Common myeloid progenitor, CD34-positive (primary cell): ENCODE measurements at regions not wholly inside any gene's neighbourhood (a gene's known extent, or its start where the extent isn't known, plus 50 kb on each side); places are given as distances from the start of the nearest gene placed in this dataset.
A peak's percentile ranks its signal among the peaks of the same experiment; 100 is the strongest.
"Not testable (repeated sequence)": the region's sequence is repeated elsewhere in the genome, so short reads cannot be mapped to it uniquely, and the experiment has no call there.

ENCODE experiments used
- CTCF ChIA-PET: fragments of 350-600 bp; sonication (Branson Sonifier 250); formaldehyde crosslinking; loops from one replicate; lab custom pipeline; 2021; ENCODE audit warnings: antibody characterized with exemption; lab: Charles Lee
- POLR2A ChIA-PET: fragments of 350-600 bp; sonication (Branson Sonifier 250); formaldehyde crosslinking; loops from one replicate; lab custom pipeline; 2021; ENCODE audit warnings: antibody characterized with exemption; lab: Charles Lee
- DNase-seq, 3 donors: peaks; one replicate each; pipeline versions ENCODE4 v3.0.0 to v3.0.0-alpha.2; 2013
- H3K27ac ChIP-seq, 2 experiments: 1 replicate in 1 of 2; 2 replicates in 1 of 2; pipeline ENCODE4 v1.7.0; 2013; ENCODE audit warnings: inconsistent platforms in 2 of 2, low read length in 2 of 2, mild to moderate bottlenecking in 2 of 2, low read depth in 1 of 2, moderate library complexity in 1 of 2; ENCODE audit not compliant: severe bottlenecking in 2 of 2, insufficient read depth in 1 of 2, poor library complexity in 1 of 2
- H3K27me3 ChIP-seq, 5 experiments: replicated peaks in 2 of 5; 1 replicate in 3 of 5; 2 replicates in 2 of 5; pipeline versions ENCODE4 v1.6.1 to v1.7.0; 2013; ENCODE audit warnings: low read length in 4 of 5, mild to moderate bottlenecking in 2 of 5, moderate library complexity in 2 of 5, inconsistent platforms in 1 of 5; ENCODE audit not compliant: insufficient read depth in 5 of 5, control insufficient read depth in 4 of 5
- H3K36me3 ChIP-seq, 4 experiments: 1 replicate in 2 of 4; 2 replicates in 2 of 4; pipeline versions ENCODE4 v1.6.1 to v1.7.0; 2013; ENCODE audit warnings: low read length in 3 of 4, control low read depth in 1 of 4, mild to moderate bottlenecking in 1 of 4; ENCODE audit not compliant: control insufficient read depth in 4 of 4, insufficient read depth in 4 of 4
- H3K4me1 ChIP-seq, 4 experiments: 1 replicate in 3 of 4; 2 replicates in 1 of 4; pipeline versions ENCODE4 v1.6.1 to v1.7.1; 2013; ENCODE audit warnings: low read length in 3 of 4, mild to moderate bottlenecking in 3 of 4, control low read depth in 1 of 4, inconsistent platforms in 1 of 4, moderate library complexity in 1 of 4; ENCODE audit not compliant: control insufficient read depth in 4 of 4, insufficient read depth in 4 of 4; ENCODE audit errors: control extremely low read depth in 1 of 4
- H3K4me3 ChIP-seq, 7 experiments: 1 replicate in 4 of 7; 2 replicates in 3 of 7; pipeline versions ENCODE4 v1.5.1 to v1.7.0; 2013; ENCODE audit warnings: mild to moderate bottlenecking in 7 of 7, low read length in 6 of 7, moderate library complexity in 6 of 7, inconsistent platforms in 2 of 7, low read depth in 2 of 7, control low read depth in 1 of 7; ENCODE audit not compliant: insufficient read depth in 4 of 7, control insufficient read depth in 1 of 7; ENCODE audit errors: extremely low read depth in 1 of 7
- H3K9me3 ChIP-seq, 5 experiments: 1 replicate in 4 of 5; 2 replicates in 1 of 5; pipeline versions ENCODE4 v1.6.1 to v1.7.1; 2013; ENCODE audit warnings: low read length in 4 of 5, mild to moderate bottlenecking in 2 of 5, inconsistent platforms in 1 of 5, low read depth in 1 of 5, moderate library complexity in 1 of 5; ENCODE audit not compliant: control insufficient read depth in 4 of 5, insufficient read depth in 2 of 5; ENCODE audit errors: control extremely low read depth in 1 of 5
- WGBS: methylation state at CpG from one replicate; pipeline ENCODE4 v1.1.5; 2013; ENCODE audit not compliant: insufficient coverage; 5-methylcytosine and 5-hydroxymethylcytosine counted together

DNA sequence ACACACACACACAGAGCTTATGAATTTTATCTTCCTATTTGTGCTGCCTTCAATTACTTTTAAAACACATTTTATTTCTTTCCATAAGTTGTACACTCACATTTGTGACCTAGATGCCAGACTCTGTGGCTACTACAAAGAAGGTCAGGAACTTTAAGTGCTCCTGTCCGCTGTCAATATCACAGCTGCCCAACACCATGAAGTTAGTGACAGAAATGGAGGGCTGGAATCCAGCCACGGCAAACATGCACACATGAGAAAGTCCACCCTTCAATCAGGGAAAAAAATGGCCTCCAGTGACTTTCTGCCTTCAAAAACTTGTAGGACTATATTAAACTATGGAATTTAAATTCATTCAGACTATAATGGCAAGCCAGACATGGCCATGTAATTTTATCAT, 334.4 kb upstream of the FSTL5 start:
- no peaks in the 10 kb centered on the region for H3K4me1 ChIP-seq
- H3K4me3 ChIP-seq: no peak overlapping the region
- WGBS: 100% methylated on average over 1 of the region's 2 CpGs
- H3K27ac ChIP-seq: no peak overlapping the region
- ChIA-PET CTCF (interaction anchor here (1.2 to 3.4 kb wide), 4 partner anchors 12 to 1043 kb away, joined by 3 to 15 read pairs (median 7); partner anchors contain the start of gene NPY1R), POLR2A (no interaction called here)
- no peak for DNase-seq
- H3K9me3 ChIP-seq: no peaks in the 10 kb centered on the region
- peaks cover 0 to 2% (median 0%) of the 10 kb centered on the region in 5 experiments for H3K27me3 ChIP-seq
- H3K36me3 ChIP-seq: no peaks in the 10 kb centered on the region

DNA sequence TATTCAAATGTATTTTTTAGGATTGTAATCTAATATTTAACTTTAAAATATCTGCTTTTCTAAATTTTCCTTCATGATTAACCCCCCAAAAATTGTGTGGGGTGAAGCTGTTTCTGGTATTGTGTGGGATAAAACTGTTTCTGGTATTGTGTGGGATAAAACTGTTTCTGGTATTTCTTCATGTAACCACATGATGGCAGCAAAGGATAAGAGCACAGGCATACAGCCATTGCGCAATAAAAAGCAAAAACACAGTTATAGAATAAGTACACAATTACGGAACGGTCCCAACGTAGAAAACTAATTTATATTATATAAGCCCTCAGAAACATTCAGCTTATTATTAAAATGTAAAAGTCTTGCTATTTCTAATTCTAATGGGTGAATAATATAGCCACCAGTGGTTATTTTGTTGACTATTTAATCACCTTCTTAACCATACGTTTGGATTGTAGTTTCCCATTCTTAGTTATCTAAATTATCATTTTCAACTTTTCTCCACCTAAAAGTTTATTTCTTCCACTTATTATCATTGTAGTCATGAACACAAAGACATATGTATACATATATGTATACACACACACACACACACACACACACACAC, 333.9 kb upstream of the FSTL5 start:
- Histone ChIP-seq H3K27ac (no peak overlapping the region), H3K4me1 (no peaks in the 10 kb centered on the region), H3K36me3 (no peaks in the 10 kb centered on the region), H3K9me3 (no peaks in the 10 kb centered on the region), H3K4me3 (no peak overlapping the region), H3K27me3 (peaks cover 0 to 2% (median 0%) of the 10 kb centered on the region in 5 experiments)
- DNase-seq: peak; percentile 31 to 67 (median 65)
- no CpG with 5 or more reads among the region's 5 CpGs for WGBS
- ChIA-PET POLR2A (no interaction called here), CTCF (interaction anchor here (1.2 to 3.4 kb wide), 5 partner anchors 12 to 1046 kb away, joined by 3 to 15 read pairs (median 6); partner anchors contain the start of gene NPY1R)

DNA sequence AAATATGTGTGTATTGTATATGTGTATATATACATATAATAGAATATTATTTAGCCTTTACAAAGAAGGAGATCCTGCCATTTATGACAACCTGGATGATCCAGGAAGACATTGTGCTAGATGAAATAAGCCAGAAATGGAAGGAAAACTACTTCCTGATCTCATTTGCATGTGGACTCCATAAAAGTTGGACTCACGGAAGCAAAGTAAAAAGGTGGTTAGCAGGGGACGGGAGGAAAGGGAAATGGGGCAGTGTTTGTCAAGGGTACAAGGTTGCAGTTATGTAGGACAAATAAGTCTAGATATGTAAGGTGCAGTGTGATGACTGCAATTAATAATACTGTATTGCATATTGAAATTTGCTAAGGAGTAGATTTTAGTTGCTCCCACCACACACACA, 331.1 kb upstream of the FSTL5 start:
- Histone ChIP-seq H3K4me3 (no peak overlapping the region), H3K4me1 (no peaks in the 10 kb centered on the region), H3K9me3 (no peaks in the 10 kb centered on the region), H3K27ac (no peak overlapping the region), H3K27me3 (peaks cover 0 to 2% (median 0%) of the 10 kb centered on the region in 5 experiments), H3K36me3 (no peaks in the 10 kb centered on the region)
- WGBS: 85% methylated on average over 2 of the region's 2 CpGs
- ChIA-PET POLR2A (no interaction called here), CTCF (no interaction called here)
- DNase-seq: no peak

DNA sequence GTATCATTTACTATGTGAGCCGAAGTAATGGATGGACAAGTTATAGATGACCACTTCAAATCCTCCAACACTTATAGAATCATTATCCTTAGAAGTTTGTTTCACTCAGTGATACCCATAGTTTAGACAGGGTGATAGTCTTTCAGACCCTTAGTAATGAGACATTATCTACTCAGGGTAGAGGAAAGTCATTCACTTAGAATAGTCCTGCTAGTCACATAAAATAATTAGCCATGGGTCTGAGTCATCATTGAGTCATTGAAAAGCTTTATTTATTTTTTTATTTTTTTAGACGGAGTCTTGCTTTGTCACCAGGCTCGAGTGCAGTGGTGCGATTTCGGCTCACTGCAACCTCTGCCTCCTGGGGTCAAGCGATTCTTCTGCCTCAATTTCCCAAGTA, 321.7 kb upstream of the FSTL5 start:
- Histone ChIP-seq H3K4me1 (no peaks in the 10 kb centered on the region), H3K4me3 (no peak overlapping the region), H3K27me3 (no peaks in the 10 kb centered on the region), H3K9me3 (no peaks in the 10 kb centered on the region), H3K36me3 (no peaks in the 10 kb centered on the region), H3K27ac (no peak overlapping the region)
- CTCF ChIA-PET: interaction anchor here (1.9 kb wide), 1 partner anchor 12 kb away, joined by 6 read pairs; no protein-coding TSS in a partner anchor
- DNase-seq: no peak
- POLR2A ChIA-PET: no interaction called here
- WGBS: 100% methylated on average over 4 of the region's 6 CpGs

DNA sequence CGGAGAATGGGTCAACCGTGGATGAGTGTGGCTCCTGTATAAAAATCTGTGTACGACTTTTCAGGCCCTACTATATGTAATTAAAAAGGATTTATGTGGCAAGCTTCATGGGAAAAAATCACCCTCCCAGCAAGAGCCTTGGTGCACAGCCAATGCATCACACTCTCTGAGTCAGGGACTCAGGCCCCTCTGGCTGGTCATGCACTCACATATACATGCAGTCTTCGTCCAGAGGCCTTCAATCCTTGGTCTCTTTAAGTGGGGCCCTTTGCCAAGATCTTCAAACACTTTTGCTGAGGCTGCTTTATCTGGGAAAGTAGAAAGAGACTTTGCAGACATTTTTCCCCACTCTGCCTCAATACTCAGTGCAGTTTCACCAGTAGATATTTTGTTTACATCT, 311.4 kb upstream of the FSTL5 start:
- WGBS: 100% methylated on average over 4 of the region's 4 CpGs
- no peaks in the 10 kb centered on the region for H3K27me3 ChIP-seq
- POLR2A ChIA-PET: no interaction called here
- no peaks in the 10 kb centered on the region for H3K36me3 ChIP-seq
- H3K9me3 ChIP-seq: no peaks in the 10 kb centered on the region
- no peak overlapping the region for H3K27ac ChIP-seq
- no peak overlapping the region for H3K4me3 ChIP-seq
- CTCF ChIA-PET: no interaction called here
- no peak for DNase-seq
- no peaks in the 10 kb centered on the region for H3K4me1 ChIP-seq

DNA sequence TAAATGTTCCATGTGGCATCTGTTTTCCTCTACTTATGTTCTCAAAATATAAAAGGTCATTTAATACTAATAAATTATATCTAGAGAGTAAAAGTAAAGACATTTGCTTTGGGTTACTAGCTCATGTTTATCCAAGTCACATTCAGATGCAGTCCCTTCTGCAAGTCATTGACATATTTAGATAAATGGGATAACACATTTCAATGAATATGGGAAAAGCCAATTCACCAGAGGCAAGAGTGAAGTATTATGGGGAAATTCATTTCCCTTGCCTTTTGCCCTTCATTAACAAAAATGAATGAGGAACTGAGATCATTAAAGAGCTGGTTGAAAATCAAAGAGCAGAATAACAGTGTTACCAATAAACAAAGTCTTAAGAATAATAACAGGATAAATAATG, 306.2 kb upstream of the FSTL5 start:
- CTCF ChIA-PET: no interaction called here
- H3K9me3 ChIP-seq: no peaks in the 10 kb centered on the region
- DNase-seq: no peak

DNA sequence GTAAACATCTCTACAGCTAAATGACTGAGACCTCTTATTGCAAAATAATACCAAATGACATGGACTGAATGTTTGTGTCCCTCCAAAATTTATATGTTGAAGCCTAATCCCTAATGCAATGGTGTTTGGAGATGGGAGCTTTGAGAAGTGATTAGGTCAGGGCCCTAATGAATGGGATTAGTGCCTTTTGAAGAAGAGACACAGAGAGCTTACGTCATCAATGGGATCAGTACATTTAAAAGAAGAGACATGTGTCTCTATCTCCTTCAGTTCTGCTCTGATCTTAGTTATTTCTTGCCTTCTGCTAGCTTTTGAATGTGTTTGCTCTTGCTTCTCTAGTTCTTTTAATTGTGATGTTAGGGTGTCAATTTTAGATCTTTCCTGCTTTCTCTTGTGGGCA, 301.6 kb upstream of the FSTL5 start:
- H3K27ac ChIP-seq, DNase-seq, POLR2A ChIA-PET, H3K27me3 ChIP-seq, H3K36me3 ChIP-seq, H3K4me1 ChIP-seq, H3K9me3 ChIP-seq, H3K4me3 ChIP-seq, CTCF ChIA-PET: not testable (repeated sequence)
- WGBS: no CpG with 5 or more reads among the region's 1 CpG

More for the DNA sequence above, 306.2 kb upstream of the FSTL5 start:
- no peak overlapping the region for H3K4me3 ChIP-seq
- no peaks in the 10 kb centered on the region for H3K27me3 ChIP-seq
- no peaks in the 10 kb centered on the region for H3K4me1 ChIP-seq
- no peak overlapping the region for H3K27ac ChIP-seq
- H3K36me3 ChIP-seq: no peaks in the 10 kb centered on the region
- POLR2A ChIA-PET: interaction anchor here (0.6 kb wide), 1 partner anchor 14 kb away, joined by 4 read pairs; no protein-coding TSS in a partner anchor
